GM10248 (cell line): ENCODE measurements at regions not wholly inside any gene's neighbourhood (a gene's known extent, or its start where the extent isn't known, plus 50 kb on each side); places are given as distances from the start of the nearest gene placed in this dataset.
A peak's percentile ranks its signal among the peaks of the same experiment; 100 is the strongest.

Experiments
- CTCF ChIA-PET: fragments of 300-600 bp; sonication (Branson Sonifier 250); formaldehyde crosslinking; extraction: SDS; loops from one replicate; lab custom pipeline; 2021; ENCODE audit warnings: antibody characterized with exemption; lab: Yijun Ruan, JAX
- POLR2A ChIA-PET: fragments of 350-650 bp; sonication (Branson Sonifier 250); formaldehyde crosslinking; extraction: SDS; loops from one replicate; lab custom pipeline; 2020; ENCODE audit warnings: antibody characterized with exemption; lab: Yijun Ruan, JAX
- DNase-seq: peaks from one replicate; pipeline ENCODE4 v3.0.0; 2012; ENCODE audit errors: extremely low spot score
- CTCF ChIP-seq: IDR thresholded peaks from 2 replicates; pipeline ENCODE4 v1.5.1; 2012; ENCODE audit warnings: mild to moderate bottlenecking, low read depth; ENCODE audit errors: extremely low read depth, missing control alignments, control extremely low read depth

- peak; percentile 18 for TF ChIP-seq CTCF
- ChIA-PET CTCF (interaction anchor here (1.4 to 3.2 kb wide), 2 partner anchors 8 to 12 kb away, joined by 4 to 12 read pairs; no protein-coding TSS in a partner anchor), POLR2A (no interaction called here)
- no peak for DNase-seq
Measured at GRCh38 chr3:163951397-163951987, 1126.8 kb downstream of the SI start.

DNA sequence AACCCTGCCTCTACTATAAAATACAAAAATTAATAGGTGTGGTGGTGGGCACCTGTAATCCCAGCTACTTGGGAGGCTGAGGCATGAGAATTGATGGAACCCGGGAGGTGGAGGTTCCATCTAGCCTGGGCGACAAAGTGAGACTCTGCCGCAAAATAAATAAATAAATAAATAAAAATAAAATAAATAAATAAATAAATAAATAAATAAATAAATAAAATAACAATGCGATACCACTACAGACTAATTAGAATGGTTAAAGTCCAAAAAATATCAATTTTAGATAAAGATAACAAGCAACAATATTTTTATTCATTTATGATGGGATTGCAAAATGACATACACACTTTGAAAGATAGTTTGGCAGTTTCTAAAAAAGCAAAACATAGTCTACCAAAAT, 1131.5 kb downstream of the SI start:
- POLR2A ChIA-PET: no interaction called here
- TF ChIP-seq CTCF: no peak
- CTCF ChIA-PET: no interaction called here
- DNase-seq: no peak

GRCh38 chr3:163943664-163944063, 1134.6 kb downstream of the SI start:
- ChIA-PET CTCF (interaction anchor here (0.9 to 1.8 kb wide), 2 partner anchors 9 to 11 kb away, joined by 3 to 5 read pairs; no protein-coding TSS in a partner anchor), POLR2A (no interaction called here)
- DNase-seq: no peak
- TF ChIP-seq CTCF: no peak

DNA sequence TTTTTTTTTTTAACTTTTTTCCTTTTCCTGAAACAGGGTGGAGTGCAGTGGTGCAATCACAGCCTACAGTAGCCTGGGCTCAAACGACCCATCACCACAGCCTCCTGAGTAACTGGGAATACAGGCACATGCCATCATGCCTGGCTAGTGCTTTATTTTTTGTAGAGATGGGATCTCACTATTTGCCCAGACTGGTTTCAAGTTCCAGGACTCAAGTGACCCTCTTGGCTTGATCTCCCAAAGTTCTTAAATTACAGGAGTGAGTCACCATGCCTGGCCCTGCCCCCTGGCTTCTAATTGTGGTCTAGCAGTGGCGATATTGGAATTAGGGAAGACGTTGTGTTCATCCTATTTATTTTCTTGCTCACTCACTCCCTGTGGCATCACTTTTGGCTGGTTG, 1138.4 kb downstream of the SI start:
- DNase-seq: no peak
- CTCF ChIA-PET: no interaction called here
- POLR2A ChIA-PET: no interaction called here
- no peak for TF ChIP-seq CTCF

GRCh38 chr3:163936543-163936942, 1141.8 kb downstream of the SI start:
- POLR2A ChIA-PET: no interaction called here
- CTCF ChIA-PET: interaction anchor here (1.3 kb wide), 1 partner anchor 10 kb away, joined by 3 read pairs; no protein-coding TSS in a partner anchor
- TF ChIP-seq CTCF: no peak

DNA sequence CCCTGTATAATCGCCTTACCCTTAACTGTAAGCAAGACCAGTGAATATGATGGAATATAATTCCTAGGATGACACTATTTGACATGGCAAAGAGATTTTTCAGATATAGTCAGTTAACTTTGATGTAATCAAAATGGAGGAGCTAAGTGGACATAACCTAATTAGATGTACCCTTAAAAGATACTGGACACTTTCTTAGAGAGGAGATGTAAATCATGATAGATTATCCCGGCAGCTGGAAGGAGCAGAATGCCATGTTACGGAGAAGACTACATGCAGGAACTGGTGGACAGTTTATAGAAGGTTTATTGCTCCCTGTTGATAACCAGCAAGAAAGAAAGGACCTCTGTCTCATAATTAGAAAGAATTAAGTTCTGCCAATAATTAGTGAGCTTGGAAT, 1142.9 kb downstream of the SI start:
- CTCF ChIA-PET: interaction anchor here (1.3 kb wide), 1 partner anchor 9 kb away, joined by 3 read pairs; no protein-coding TSS in a partner anchor
- no peak for DNase-seq
- no peak for TF ChIP-seq CTCF
- POLR2A ChIA-PET: no interaction called here

More at GRCh38 chr3:163936543-163936942, 1141.8 kb downstream of the SI start:
- no peak for DNase-seq
